PC-3 (cell line): ENCODE measurements at regions not wholly inside any gene's neighbourhood (a gene's known extent, or its start where the extent isn't known, plus 50 kb on each side); places are given as distances from the start of the nearest gene placed in this dataset.
A peak's percentile ranks its signal among the peaks of the same experiment; 100 is the strongest.
"Not testable (repeated sequence)": the region's sequence is repeated elsewhere in the genome, so short reads cannot be mapped to it uniquely, and the experiment has no call there.

ENCODE experiments used
- ATAC-seq: fragments of 200-7000 bp; cut with Tn5 transposase; 2 replicates; pipeline ENCODE4 v1.9.1; 2020; ENCODE audit warnings: mild to moderate bottlenecking, moderate library complexity
- BruUV-seq: library from RNA; stranded (reverse); fragments of 400-500 nt; replicated peaks from 2 replicates; lab custom pipeline; 2021; lab: Mats Ljungman, UMichigan
- CTCF ChIA-PET: fragments of 300-600 bp; sonication (Branson Sonifier 250); formaldehyde crosslinking; loops from one replicate; lab custom pipeline; 2022; ENCODE audit warnings: antibody characterized with exemption; lab: Charles Lee
- POLR2A ChIA-PET: fragments of 300-600 bp; sonication (Branson Sonifier 250); formaldehyde crosslinking; loops from one replicate; lab custom pipeline; 2022; ENCODE audit warnings: antibody characterized with exemption; ENCODE audit not compliant: unreplicated experiment; lab: Charles Lee
- DNase-seq: peaks from one replicate; pipeline ENCODE4 v3.0.0-alpha.2; 2015
- H2AFZ ChIP-seq: fragments of 300-600 bp; sonication (generic); 2 replicates; pipeline ENCODE4 v1.6.0; 2016; ENCODE audit warnings: antibody characterized with exemption, low read length
- H3F3A ChIP-seq: fragments of 300-600 bp; sonication (generic); one replicate; pipeline ENCODE4 v1.6.0; 2017; ENCODE audit warnings: antibody characterized with exemption, low read length, control low read depth, mild to moderate bottlenecking; ENCODE audit not compliant: unreplicated experiment
- H3K27ac ChIP-seq: fragments of 300-600 bp; sonication (generic); 2 replicates; pipeline ENCODE4 v1.5.1; 2016; ENCODE audit warnings: mild to moderate bottlenecking, low read length
- H3K27me3 ChIP-seq: fragments of 300-600 bp; sonication (generic); 2 replicates; pipeline ENCODE4 v1.6.1; 2016; ENCODE audit warnings: low read length, mixed read lengths
- H3K36me3 ChIP-seq: fragments of 300-600 bp; sonication (generic); 2 replicates; pipeline ENCODE4 v1.6.1; 2016; ENCODE audit warnings: low read depth, mixed run types, low read length, mixed read lengths
- H3K4me1 ChIP-seq: fragments of 300-600 bp; sonication (generic); 2 replicates; pipeline ENCODE4 v1.5.1; 2016; ENCODE audit warnings: low read length; ENCODE audit not compliant: insufficient read depth
- H3K4me2 ChIP-seq: fragments of 300-600 bp; sonication (generic); 2 replicates; pipeline ENCODE4 v1.6.0; 2016; ENCODE audit warnings: low read length
- H3K4me3 ChIP-seq: fragments of 300-600 bp; sonication (generic); 2 replicates; pipeline ENCODE4 v1.5.1; 2016; ENCODE audit warnings: mild to moderate bottlenecking, low read length, mixed read lengths
- H3K79me2 ChIP-seq: fragments of 300-600 bp; sonication (generic); 2 replicates; pipeline ENCODE4 v1.6.1; 2017; ENCODE audit warnings: low read length, mixed read lengths
- H3K9ac ChIP-seq: fragments of 300-600 bp; sonication (generic); 2 replicates; pipeline ENCODE4 v1.6.0; 2016; ENCODE audit warnings: mild to moderate bottlenecking, low read length
- H3K9me2 ChIP-seq: fragments of 300-600 bp; sonication (generic); replicated peaks from 2 replicates; pipeline ENCODE4 v1.6.1; 2016; ENCODE audit warnings: mixed run types, low read length, mixed read lengths
- H3K9me3 ChIP-seq: fragments of 300-600 bp; sonication (generic); 2 replicates; pipeline ENCODE4 v1.6.1; 2016; ENCODE audit warnings: low read length, mixed read lengths
- H4K20me1 ChIP-seq: fragments of 300-600 bp; sonication (generic); 2 replicates; pipeline ENCODE4 v1.6.1; 2016; ENCODE audit warnings: low read length, mixed read lengths
- CTCF ChIP-seq: fragments of 300-600 bp; sonication (generic); conservative IDR thresholded peaks from 2 replicates; pipeline ENCODE4 v1.5.1; 2017; ENCODE audit warnings: antibody characterized with exemption, low read depth, mild to moderate bottlenecking, low read length
- EZH2 ChIP-seq: fragments of 300-600 bp; sonication (generic); IDR thresholded peaks from one replicate; pipeline ENCODE4 v1.6.1; 2017; ENCODE audit warnings: antibody characterized with exemption, mild to moderate bottlenecking, low read length; ENCODE audit not compliant: unreplicated experiment
- EZH2phosphoT487 ChIP-seq: fragments of 300-600 bp; sonication (generic); IDR thresholded peaks from 2 replicates; pipeline ENCODE4 v1.6.1; 2018; ENCODE audit warnings: mild to moderate bottlenecking, antibody characterized with exemption, low read length, borderline replicate concordance
- intact Hi-C: fragments of 100-400 bp; cut with micrococcal nuclease; formaldehyde crosslinking; loops from 2 replicates; pipeline ENCODE4 v1.9.0; 2023

DNA sequence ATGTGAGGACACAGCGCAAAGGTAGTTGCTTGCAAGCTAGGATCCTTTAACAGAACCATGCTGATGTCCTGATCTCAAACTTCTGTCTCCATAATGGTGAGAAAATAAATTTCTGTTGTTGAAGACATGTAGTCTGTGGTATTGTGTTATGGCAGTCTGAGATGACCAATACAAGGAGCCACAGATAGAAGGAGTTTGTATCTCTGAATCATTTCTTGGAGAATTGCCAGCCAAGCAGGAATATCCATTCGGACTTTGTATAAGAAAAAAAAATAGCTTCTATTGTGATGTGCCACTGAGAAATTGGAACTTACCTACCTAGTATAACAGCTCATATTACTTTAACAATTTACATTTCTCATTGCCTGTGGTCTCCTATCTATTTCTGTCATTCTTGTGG is 447.6 kb upstream of the CA10 start:
- TF ChIP-seq CTCF (no peak), EZH2phosphoT487 (no peak), EZH2 (no peak)
- H4K20me1 ChIP-seq: no peaks in the 10 kb centered on the region
- H2AFZ ChIP-seq: no peak overlapping the region
- no peaks in the 10 kb centered on the region for H3K79me2 ChIP-seq
- peak; percentile 58 for DNase-seq
- no peak overlapping the region for H3K4me2 ChIP-seq
- BruUV-seq: no TSS peak
- H3K9ac ChIP-seq: no peak overlapping the region
- no peaks in the 10 kb centered on the region for H3K27me3 ChIP-seq
- H3K36me3 ChIP-seq: no peaks in the 10 kb centered on the region
- H3K4me3 ChIP-seq: no peak overlapping the region
- intact Hi-C loops: no loop called here
- peak overlapping the region; percentile 40; the same call in 1 of the 2 replicates for H3K27ac ChIP-seq
- no peak for ATAC-seq
- POLR2A ChIA-PET: no interaction called here
- no peaks in the 10 kb centered on the region for H3K4me1 ChIP-seq
- CTCF ChIA-PET: no interaction called here
- peaks cover 21% of the 10 kb centered on the region for H3K9me3 ChIP-seq
- H3F3A ChIP-seq: no peaks in the 10 kb centered on the region
- H3K9me2 ChIP-seq: no peaks in the 10 kb centered on the region

DNA sequence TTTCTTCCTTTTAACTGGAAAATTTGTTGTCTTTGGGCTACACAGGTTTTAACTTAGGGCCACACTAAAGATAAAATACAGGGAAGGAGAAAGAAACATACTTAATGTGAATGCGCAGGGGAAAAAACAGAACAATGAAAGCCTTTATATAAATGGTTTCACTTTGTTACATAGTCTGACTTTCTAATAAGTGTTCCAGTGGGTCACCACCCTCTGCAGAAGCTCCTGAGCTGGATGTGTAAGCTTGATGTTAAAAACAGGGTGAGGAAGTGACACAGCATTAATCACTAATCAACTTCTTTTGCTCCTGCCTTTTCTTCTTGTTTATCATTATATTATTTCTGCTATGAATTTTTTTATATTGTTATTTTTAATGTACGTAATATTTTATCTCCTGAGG is 445.6 kb upstream of the CA10 start:
- no peak overlapping the region for H3K4me2 ChIP-seq
- no peaks in the 10 kb centered on the region for H3K9me2 ChIP-seq
- H3K9ac ChIP-seq: no peak overlapping the region
- H3K27ac ChIP-seq: no peak overlapping the region
- intact Hi-C loops: no loop called here
- no peak for DNase-seq
- no peaks in the 10 kb centered on the region for H3K79me2 ChIP-seq
- CTCF ChIA-PET: no interaction called here
- no peaks in the 10 kb centered on the region for H3K4me1 ChIP-seq
- no peak for ATAC-seq
- no peaks in the 10 kb centered on the region for H4K20me1 ChIP-seq
- POLR2A ChIA-PET: no interaction called here
- BruUV-seq: no TSS peak
- H3F3A ChIP-seq: no peaks in the 10 kb centered on the region
- no peaks in the 10 kb centered on the region for H3K36me3 ChIP-seq
- peaks cover 23% of the 10 kb centered on the region for H3K9me3 ChIP-seq
- no peak for TF ChIP-seq EZH2
- no peak for TF ChIP-seq EZH2phosphoT487
- TF ChIP-seq CTCF: no peak
- no peak overlapping the region for H3K4me3 ChIP-seq
- no peak overlapping the region for H2AFZ ChIP-seq
- H3K27me3 ChIP-seq: no peaks in the 10 kb centered on the region

DNA sequence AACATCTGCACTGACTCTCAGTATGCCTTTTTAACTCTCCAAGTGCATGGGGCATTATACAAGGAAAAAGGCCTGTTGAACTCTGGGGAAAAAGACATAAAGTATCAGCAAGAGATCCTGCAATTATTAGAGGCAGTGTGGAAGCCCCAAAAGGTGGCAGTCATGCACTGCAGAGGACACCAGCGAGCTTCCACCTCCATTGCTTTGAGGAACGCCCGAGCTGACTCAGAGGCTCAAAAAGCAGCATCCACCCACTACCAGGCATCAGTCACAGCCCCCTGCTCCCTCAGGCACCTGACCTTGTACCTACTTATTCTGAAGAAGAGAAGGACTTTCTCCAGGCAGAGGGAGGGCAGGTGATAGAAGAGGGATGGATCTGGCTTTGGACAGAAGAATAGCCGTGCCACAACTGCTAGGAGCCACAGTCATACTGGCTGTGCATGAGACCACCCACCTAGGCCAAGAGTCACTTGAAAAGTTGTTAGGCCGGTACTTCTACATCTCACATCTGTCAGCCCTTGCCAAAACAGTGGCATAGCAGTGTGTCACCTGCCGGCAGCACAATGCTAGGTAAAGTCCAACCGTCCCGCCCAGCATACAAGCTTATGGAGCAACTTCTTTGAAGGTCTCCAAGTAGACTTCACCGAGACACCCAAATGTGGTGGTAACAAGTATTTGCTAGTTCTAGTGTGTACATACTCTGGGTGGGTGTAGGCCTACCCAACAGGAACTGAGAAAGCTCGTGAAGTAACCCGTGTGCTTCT is 439.1 kb upstream of the CA10 start:
- H3K9ac ChIP-seq, ATAC-seq, H3K36me3 ChIP-seq, H3K4me3 ChIP-seq, CTCF ChIA-PET, H3K27ac ChIP-seq, H3K79me2 ChIP-seq, POLR2A ChIA-PET, H3F3A ChIP-seq, H3K27me3 ChIP-seq, H4K20me1 ChIP-seq, BruUV-seq, H3K4me2 ChIP-seq, H3K4me1 ChIP-seq, intact Hi-C loops, H3K9me2 ChIP-seq, H2AFZ ChIP-seq: not testable (repeated sequence)
- peaks cover 21% of the 10 kb centered on the region for H3K9me3 ChIP-seq
- peak; percentile 30 for DNase-seq
